ENCODE measurements at regions not wholly inside any gene's neighbourhood (a gene's known extent, or its start where the extent isn't known, plus 50 kb on each side); places are given as distances from the start of the nearest gene placed in this dataset.

- no peak overlapping the region for H3K27ac ChIP-seq
- TF ChIP-seq ZFX (IDR thresholded peaks at IDR 0.05; ENCODE audit: borderline replicate concordance): no peak
- no peak for TF ChIP-seq CTCF (IDR thresholded peaks at IDR 0.05)
Observed at GRCh38 chr18:30361864-30362540, 680.5 kb downstream of the DSC3 start.

DNA sequence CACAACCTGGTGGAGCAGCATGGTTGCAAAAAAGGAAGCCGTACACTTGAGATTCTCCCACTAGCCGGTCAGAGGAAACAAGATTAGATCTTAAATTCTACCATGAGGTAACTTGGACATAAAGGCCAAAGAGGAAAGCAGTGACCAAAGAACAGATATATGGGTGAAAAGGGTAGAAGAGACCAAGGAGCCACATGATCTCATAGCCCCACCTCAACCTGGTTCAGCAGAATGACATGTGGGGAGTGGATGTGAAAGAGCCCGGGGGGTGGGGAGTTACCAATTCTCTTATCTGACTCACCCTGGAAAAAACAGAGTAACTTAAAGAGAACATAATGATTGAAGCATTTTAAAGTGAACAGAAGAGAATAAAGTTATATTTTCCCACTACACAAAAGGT is 683.0 kb downstream of the DSC3 start:
- TF ChIP-seq ZFX (IDR thresholded peaks at IDR 0.05; ENCODE audit: borderline replicate concordance) (no peak), CTCF (IDR thresholded peaks at IDR 0.05) (no peak)
- no peak overlapping the region for H3K27ac ChIP-seq

GRCh38 chr18:30358555-30358954 is 684.0 kb downstream of the DSC3 start:
- no peak overlapping the region for H3K27ac ChIP-seq
- no peak for TF ChIP-seq ZFX (IDR thresholded peaks at IDR 0.05; ENCODE audit: borderline replicate concordance)
- TF ChIP-seq CTCF (IDR thresholded peaks at IDR 0.05): no peak

- TF ChIP-seq CTCF (IDR thresholded peaks at IDR 0.05) (no peak), ZFX (IDR thresholded peaks at IDR 0.05; ENCODE audit: borderline replicate concordance) (no peak)
- H3K27ac ChIP-seq: no peak overlapping the region
Observed at GRCh38 chr18:30352551-30353168, 689.9 kb downstream of the DSC3 start.

DNA sequence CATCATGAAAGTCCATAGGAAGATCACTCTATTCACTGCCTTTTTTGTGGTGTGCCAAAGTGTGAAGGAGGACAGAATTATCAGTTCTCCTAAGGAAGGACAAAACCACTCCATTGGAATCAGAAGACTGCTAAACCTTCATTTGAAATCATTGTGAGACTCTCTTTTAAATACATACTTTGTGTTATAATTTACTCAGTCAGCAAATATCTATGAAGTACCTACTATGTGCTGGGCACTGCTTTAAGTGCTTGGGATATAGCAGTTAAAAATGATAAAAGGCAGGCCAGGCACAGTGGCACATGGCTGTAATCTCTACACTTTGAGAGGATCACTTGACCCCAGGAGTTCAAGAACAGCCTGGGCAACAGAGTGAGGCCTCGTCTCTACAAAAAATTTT is 692.3 kb downstream of the DSC3 start:
- H3K27ac ChIP-seq: no peak overlapping the region
- TF ChIP-seq CTCF (IDR thresholded peaks at IDR 0.05): no peak
- no peak for TF ChIP-seq ZFX (IDR thresholded peaks at IDR 0.05; ENCODE audit: borderline replicate concordance)

GRCh38 chr18:30343090-30343489 is 699.5 kb downstream of the DSC3 start:
- TF ChIP-seq CTCF (IDR thresholded peaks at IDR 0.05) (no peak), ZFX (IDR thresholded peaks at IDR 0.05; ENCODE audit: borderline replicate concordance) (no peak)
- no peak overlapping the region for H3K27ac ChIP-seq

- no peak overlapping the region for H3K27ac ChIP-seq
- TF ChIP-seq ZFX (IDR thresholded peaks at IDR 0.05; ENCODE audit: borderline replicate concordance): no peak
- TF ChIP-seq CTCF (IDR thresholded peaks at IDR 0.05): no peak
Observed at GRCh38 chr18:30342675-30343074, 699.9 kb downstream of the DSC3 start.
